HEK293 (cell line): ENCODE measurements at regions not wholly inside any gene's neighbourhood (a gene's known extent, or its start where the extent isn't known, plus 50 kb on each side); places are given as distances from the start of the nearest gene placed in this dataset.

ENCODE experiments used
- CTCF ChIA-PET: fragments of 350-600 bp; formaldehyde crosslinking; extraction: SDS; loops from one replicate; lab custom pipeline; 2021; ENCODE audit warnings: antibody characterized with exemption; lab: Yijun Ruan, JAX
- POLR2A ChIA-PET: fragments of 300-600 bp; formaldehyde crosslinking; extraction: SDS; loops from one replicate; lab custom pipeline; 2020; ENCODE audit warnings: antibody characterized with exemption, inconsistent platforms; lab: Yijun Ruan, JAX
- H3K27ac ChIP-seq: fragments of 200-500 bp; sonication (Bioruptor generic); 2 replicates; pipeline ENCODE4 v1.5.1; 2014; ENCODE audit warnings: low read depth, low read length, control low read depth, inconsistent platforms; ENCODE audit errors: extremely low read depth
- H3K36me3 ChIP-seq, 2 experiments: fragments of 200-500 bp in 1 of 2; sonication (Bioruptor generic) in 1 of 2; 1 replicate in 1 of 2; 2 replicates in 1 of 2; pipeline ENCODE4 v1.5.1; 2014 to 2017; ENCODE audit warnings: inconsistent platforms in 2 of 2, low read length in 2 of 2; ENCODE audit not compliant: control insufficient read depth in 2 of 2, insufficient read depth in 1 of 2
- H3K4me1 ChIP-seq: fragments of 200-500 bp; sonication (Bioruptor generic); 2 replicates; pipeline ENCODE4 v1.5.1; 2014; ENCODE audit warnings: mild to moderate bottlenecking, low read length, inconsistent platforms; ENCODE audit not compliant: control insufficient read depth, insufficient read depth
- H3K4me3 ChIP-seq: 2 replicates; pipeline ENCODE4 v1.5.1; 2011; ENCODE audit warnings: low read depth, mild to moderate bottlenecking, control low read depth, low read length, moderate library complexity
- H3K9me3 ChIP-seq: fragments of 200-500 bp; sonication (Bioruptor generic); 2 replicates; pipeline ENCODE4 v1.5.1; 2014; ENCODE audit warnings: low read depth, low read length, inconsistent platforms; ENCODE audit not compliant: control insufficient read depth, insufficient read depth
- ATF2 ChIP-seq: fragments of 450-650 bp; formaldehyde crosslinking; IDR thresholded peaks from 2 replicates; pipeline ENCODE4 v1.5.1; 2016; ENCODE audit warnings: missing biosample characterization, missing genetic modification characterization, low read depth
- IKZF3 ChIP-seq: fragments of 450-650 bp; IDR thresholded peaks from 2 replicates; pipeline ENCODE4 v1.5.0; 2018; ENCODE audit warnings: missing biosample characterization, mild to moderate bottlenecking, missing genetic modification characterization, moderate library complexity
- KLF7 ChIP-seq: fragments of 450-650 bp; formaldehyde crosslinking; IDR thresholded peaks from 2 replicates; pipeline ENCODE4 v1.5.1; 2016; ENCODE audit warnings: missing biosample characterization, missing genetic modification characterization, borderline replicate concordance
- PRDM2 ChIP-seq: fragments of 450-650 bp; formaldehyde crosslinking; IDR thresholded peaks from 2 replicates; pipeline ENCODE4 v1.5.1; 2016; ENCODE audit warnings: missing biosample characterization, missing genetic modification characterization, borderline replicate concordance
- SP3 ChIP-seq: fragments of 450-650 bp; formaldehyde crosslinking; IDR thresholded peaks from 2 replicates; pipeline ENCODE4 v1.5.1; 2016; ENCODE audit warnings: missing biosample characterization, missing genetic modification characterization
- TCF7L2 ChIP-seq: IDR thresholded peaks from 2 replicates; pipeline ENCODE4 v1.6.1; 2011; ENCODE audit warnings: low read depth, mild to moderate bottlenecking, inconsistent platforms, low read length, moderate library complexity, borderline replicate concordance
- ZBTB1 ChIP-seq: fragments of 450-650 bp; formaldehyde crosslinking; IDR thresholded peaks from 2 replicates; pipeline ENCODE4 v1.5.1; 2016; ENCODE audit warnings: missing biosample characterization, missing genetic modification characterization
- ZFHX2 ChIP-seq: fragments of 450-650 bp; formaldehyde crosslinking; conservative IDR thresholded peaks from 2 replicates; pipeline ENCODE4 v1.5.1; 2016; ENCODE audit warnings: missing biosample characterization, missing genetic modification characterization
- ZNF132 ChIP-seq: fragments of 450-650 bp; formaldehyde crosslinking; IDR thresholded peaks from 2 replicates; pipeline ENCODE4 v1.5.1; 2017; ENCODE audit warnings: missing biosample characterization, missing genetic modification characterization, borderline replicate concordance
- ZNF19 ChIP-seq: fragments of 450-650 bp; formaldehyde crosslinking; IDR thresholded peaks from 2 replicates; pipeline ENCODE4; 2016; ENCODE audit warnings: missing biosample characterization, missing genetic modification characterization, low read depth
- ZNF214 ChIP-seq: fragments of 450-650 bp; formaldehyde crosslinking; IDR thresholded peaks from 2 replicates; pipeline ENCODE4 v1.5.1; 2017; ENCODE audit warnings: missing biosample characterization, mild to moderate bottlenecking, missing genetic modification characterization, borderline replicate concordance
- ZNF354C ChIP-seq: fragments of 450-650 bp; formaldehyde crosslinking; IDR thresholded peaks from 2 replicates; pipeline ENCODE4 v1.5.1; 2016; ENCODE audit warnings: missing biosample characterization, missing genetic modification characterization, low read depth, borderline replicate concordance
- ZNF416 ChIP-seq: fragments of 450-650 bp; formaldehyde crosslinking; IDR thresholded peaks from 2 replicates; pipeline ENCODE4 v1.5.1; 2016; ENCODE audit warnings: missing biosample characterization, missing genetic modification characterization
- ZNF426 ChIP-seq: fragments of 450-650 bp; formaldehyde crosslinking; IDR thresholded peaks from 2 replicates; pipeline ENCODE4 v1.5.1; 2017; ENCODE audit warnings: missing biosample characterization, missing genetic modification characterization, mild to moderate bottlenecking, inconsistent platforms, moderate library complexity
- ZNF549 ChIP-seq: fragments of 450-650 bp; IDR thresholded peaks from 2 replicates; pipeline ENCODE4 v1.5.1; 2018; ENCODE audit warnings: missing biosample characterization, missing genetic modification characterization, mild to moderate bottlenecking, inconsistent platforms, moderate library complexity
- ZNF555 ChIP-seq: fragments of 450-650 bp; formaldehyde crosslinking; conservative IDR thresholded peaks from 2 replicates; pipeline ENCODE4 v1.5.1; 2017; ENCODE audit warnings: missing biosample characterization, mild to moderate bottlenecking, missing genetic modification characterization, inconsistent platforms
- ZNF585B ChIP-seq: fragments of 450-650 bp; formaldehyde crosslinking; IDR thresholded peaks from 2 replicates; pipeline ENCODE4 v1.5.1; 2016; ENCODE audit warnings: missing biosample characterization, missing genetic modification characterization
- ZNF623 ChIP-seq: fragments of 450-650 bp; formaldehyde crosslinking; IDR thresholded peaks from 2 replicates; pipeline ENCODE4 v1.5.1; 2016; ENCODE audit warnings: missing biosample characterization, missing genetic modification characterization
- ZNF768 ChIP-seq: fragments of 450-650 bp; formaldehyde crosslinking; IDR thresholded peaks from 2 replicates; pipeline ENCODE4 v1.5.1; 2018; ENCODE audit warnings: missing biosample characterization, mild to moderate bottlenecking, missing genetic modification characterization
- ZNF777 ChIP-seq: fragments of 450-650 bp; formaldehyde crosslinking; IDR thresholded peaks from 2 replicates; pipeline ENCODE4 v1.5.1; 2017; ENCODE audit warnings: missing biosample characterization, missing genetic modification characterization, borderline replicate concordance
- ZNF791 ChIP-seq: fragments of 450-650 bp; formaldehyde crosslinking; IDR thresholded peaks from 2 replicates; pipeline ENCODE4 v1.5.1; 2016; ENCODE audit warnings: missing biosample characterization, missing genetic modification characterization
- ZSCAN5A ChIP-seq: fragments of 450-650 bp; formaldehyde crosslinking; IDR thresholded peaks from 2 replicates; pipeline ENCODE4 v1.5.1; 2016; ENCODE audit warnings: missing biosample characterization, missing genetic modification characterization
- ZXDB ChIP-seq: fragments of 450-650 bp; formaldehyde crosslinking; IDR thresholded peaks from 2 replicates; pipeline ENCODE4 v1.5.1; 2016; ENCODE audit warnings: missing biosample characterization, missing genetic modification characterization

GRCh38 chr10:129332476-129332875 lies 134.6 kb upstream of the MGMT start (continued):
- TF ChIP-seq PRDM2 (tag by site-specific recombination) (no peak), ZNF585B (tag by site-specific recombination) (no peak), TCF7L2 (no peak), ZNF768 (tag by site-specific recombination) (no peak), ATF2 (no peak), ZSCAN5A (no peak), ZBTB1 (no peak), ZNF777 (tag by site-specific recombination) (no peak), SP3 (tag by site-specific recombination) (peak; percentile 49)

GRCh38 chr10:129333706-129334105 lies 133.3 kb upstream of the MGMT start:
- POLR2A ChIA-PET: no interaction called here
- no peak for TF ChIP-seq ZNF416 (tag by site-specific recombination)
- TF ChIP-seq TCF7L2: no peak
- TF ChIP-seq ZNF555 (tag by site-specific recombination): no peak
- TF ChIP-seq ZNF19 (tag by site-specific recombination): no peak
- no peak for TF ChIP-seq ZXDB
- no peak for TF ChIP-seq KLF7 (tag by site-specific recombination)
- TF ChIP-seq ZNF623 (tag by site-specific recombination): no peak
- CTCF ChIA-PET: interaction anchor here (0.8 to 3.9 kb wide), 5 partner anchors 12 to 637 kb away, joined by 3 to 37 read pairs (median 4); no protein-coding TSS in a partner anchor
- H3K4me3 ChIP-seq: no peak overlapping the region
- H3K27ac ChIP-seq: no peak overlapping the region
- H3K36me3 ChIP-seq: no peaks in the 10 kb centered on the region
- no peaks in the 10 kb centered on the region for H3K9me3 ChIP-seq
- no peaks in the 10 kb centered on the region for H3K4me1 ChIP-seq

GRCh38 chr10:129334266-129334665 lies 132.8 kb upstream of the MGMT start:
- TF ChIP-seq ZNF791 (tag by site-specific recombination) (no peak), ZNF214 (tag by site-specific recombination) (no peak), ZNF555 (tag by site-specific recombination) (no peak), ZNF132 (no peak), ZNF354C (tag by site-specific recombination) (no peak), ZNF549 (no peak), ZNF426 (tag by site-specific recombination) (no peak), ZFHX2 (tag by site-specific recombination) (no peak), IKZF3 (tag by site-specific recombination) (no peak)
- TF ChIP-seq, all 188 proteins: peak for 0
- POLR2A ChIA-PET: no interaction called here
- H3K27ac ChIP-seq: no peak overlapping the region
- CTCF ChIA-PET: interaction anchor here (3.9 kb wide), 1 partner anchor 303 kb away, joined by 37 read pairs; no protein-coding TSS in a partner anchor
- H3K4me3 ChIP-seq: no peak overlapping the region
- H3K36me3 ChIP-seq: no peaks in the 10 kb centered on the region
- H3K4me1 ChIP-seq: no peaks in the 10 kb centered on the region
- no peaks in the 10 kb centered on the region for H3K9me3 ChIP-seq
